ENCODE measurements at regions not wholly inside any gene's neighbourhood (a gene's known extent, or its start where the extent isn't known, plus 50 kb on each side); places are given as distances from the start of the nearest gene placed in this dataset.

GRCh38 chr2:10234013-10234306 lies 68.7 kb upstream of the HPCAL1 start:
- TF ChIP-seq CTCF (IDR thresholded peaks at IDR 0.05) (no peak), POLR2A (IDR thresholded peaks at IDR 0.05) (no peak), EP300 (IDR thresholded peaks at IDR 0.05) (no peak)
